HG03159 (cell line): ENCODE measurements at regions not wholly inside any gene's neighbourhood (a gene's known extent, or its start where the extent isn't known, plus 50 kb on each side); places are given as distances from the start of the nearest gene placed in this dataset.
A peak's percentile ranks its signal among the peaks of the same experiment; 100 is the strongest.

Source experiments
- ATAC-seq: cut with Tn5 transposase; IDR thresholded peaks from one replicate; pipeline ENCODE4 v1.9.1; 2021; ENCODE audit warnings: mild to moderate bottlenecking, moderate library complexity; ENCODE audit not compliant: unreplicated experiment

- ATAC-seq = no peak
These were observed 53.9 kb upstream of the ESR1 start for GRCh38 chr6:151753581-151753980.

DNA sequence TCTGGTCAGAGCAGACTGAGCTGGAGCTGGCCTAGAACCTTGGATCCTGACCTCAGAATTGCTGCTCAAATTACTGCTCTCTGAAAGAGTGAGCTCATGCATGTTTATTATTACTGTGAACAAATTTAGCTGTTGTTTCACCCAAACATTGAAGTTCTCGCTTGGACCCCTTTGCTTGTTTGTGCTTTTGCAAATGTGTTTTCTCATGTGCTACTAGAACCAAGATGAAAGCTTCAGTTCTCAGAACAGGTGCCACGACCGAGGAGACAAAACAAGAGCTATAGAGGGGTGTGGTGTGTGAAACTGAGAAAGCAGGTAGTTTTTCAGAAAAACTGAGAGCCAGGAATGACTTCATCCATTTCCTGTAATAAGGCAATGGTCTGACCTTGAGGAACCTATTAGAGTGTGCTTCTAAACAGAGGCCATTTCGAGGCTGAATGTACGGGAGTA, 50.0 kb upstream of the ESR1 start:
- ATAC-seq = peak; percentile 98
